Activated CD4-positive, alpha-beta memory T cell treated with anti-CD3 and anti-CD28 coated beads, Interleukin-2, amount 10 ng/mL, durations not matched to agents 7 days and 5 days (primary cell): ENCODE measurements at regions not wholly inside any gene's neighbourhood (a gene's known extent, or its start where the extent isn't known, plus 50 kb on each side); places are given as distances from the start of the nearest gene placed in this dataset.

ENCODE experiments used
- CTCF ChIA-PET: fragments of 350-600 bp; sonication (Branson Sonifier 250); formaldehyde crosslinking; loops from one replicate; lab custom pipeline; 2021; ENCODE audit warnings: antibody characterized with exemption, inconsistent platforms; lab: Charles Lee
- POLR2A ChIA-PET: fragments of 350-600 bp; sonication (Branson Sonifier 250); formaldehyde crosslinking; loops from one replicate; lab custom pipeline; 2021; ENCODE audit warnings: antibody characterized with exemption; lab: Charles Lee
- DNase-seq: peaks from one replicate; pipeline ENCODE4 v3.0.0-alpha.2; 2020
- H3K27ac Mint-ChIP-seq: one replicate; pipeline ENCODE4 v1.8.0; 2021; ENCODE audit warnings: mild to moderate bottlenecking, mixed read lengths
- H3K27me3 Mint-ChIP-seq: one replicate; pipeline ENCODE4 v1.8.0; 2021; ENCODE audit warnings: mixed read lengths
- H3K36me3 Mint-ChIP-seq: one replicate; pipeline ENCODE4 v1.8.0; 2021; ENCODE audit warnings: low read depth, mixed read lengths
- H3K4me1 Mint-ChIP-seq: one replicate; pipeline ENCODE4 v1.8.0; 2021; ENCODE audit warnings: mixed read lengths
- H3K4me3 Mint-ChIP-seq: one replicate; pipeline ENCODE4 v1.8.0; 2021; ENCODE audit warnings: mild to moderate bottlenecking, mixed read lengths
- H3K9me3 Mint-ChIP-seq: one replicate; pipeline ENCODE4 v1.8.0; 2021; ENCODE audit warnings: mixed read lengths

DNA sequence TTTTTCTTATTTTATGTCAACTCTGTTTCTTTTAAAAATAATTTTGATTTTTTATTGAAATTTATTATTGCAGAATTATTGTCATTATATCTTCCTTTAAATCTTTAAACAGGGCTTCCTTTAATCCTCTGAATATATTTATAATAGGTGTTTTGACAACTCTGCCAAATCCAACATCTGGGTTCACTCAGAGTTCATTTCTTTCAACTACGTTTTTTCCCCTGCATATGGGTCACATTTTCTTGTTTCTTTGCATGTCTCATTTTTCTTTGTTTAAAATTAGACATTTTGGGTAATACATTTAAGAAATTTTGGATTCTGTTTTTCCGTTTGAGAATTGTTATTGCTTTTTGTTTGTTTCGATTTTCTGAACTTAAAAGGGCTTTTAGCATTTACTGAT is 655.1 kb upstream of the CITED2 start:
- CTCF ChIA-PET = no interaction called here
- H3K36me3 Mint-ChIP-seq = no peaks in the 10 kb centered on the region

GRCh38 chr6:140027219-140027618 is 652.8 kb upstream of the CITED2 start:
- DNase-seq = no peak
- Mint-ChIP-seq H3K27me3 (no peaks in the 10 kb centered on the region), H3K9me3 (no peaks in the 10 kb centered on the region), H3K4me3 (no peak overlapping the region), H3K27ac (no peak overlapping the region), H3K36me3 (no peaks in the 10 kb centered on the region), H3K4me1 (no peaks in the 10 kb centered on the region)
- ChIA-PET CTCF (interaction anchor here (0.6 kb wide), 1 partner anchor 1208 kb away, joined by 3 read pairs; no protein-coding TSS in a partner anchor), POLR2A (no interaction called here)

More for the DNA sequence above, 655.1 kb upstream of the CITED2 start:
- POLR2A ChIA-PET = no interaction called here
- H3K4me3 Mint-ChIP-seq = no peak overlapping the region
- no peaks in the 10 kb centered on the region for H3K9me3 Mint-ChIP-seq
- no peak overlapping the region for H3K27ac Mint-ChIP-seq
- DNase-seq = no peak
- no peaks in the 10 kb centered on the region for H3K4me1 Mint-ChIP-seq
- no peaks in the 10 kb centered on the region for H3K27me3 Mint-ChIP-seq

DNA sequence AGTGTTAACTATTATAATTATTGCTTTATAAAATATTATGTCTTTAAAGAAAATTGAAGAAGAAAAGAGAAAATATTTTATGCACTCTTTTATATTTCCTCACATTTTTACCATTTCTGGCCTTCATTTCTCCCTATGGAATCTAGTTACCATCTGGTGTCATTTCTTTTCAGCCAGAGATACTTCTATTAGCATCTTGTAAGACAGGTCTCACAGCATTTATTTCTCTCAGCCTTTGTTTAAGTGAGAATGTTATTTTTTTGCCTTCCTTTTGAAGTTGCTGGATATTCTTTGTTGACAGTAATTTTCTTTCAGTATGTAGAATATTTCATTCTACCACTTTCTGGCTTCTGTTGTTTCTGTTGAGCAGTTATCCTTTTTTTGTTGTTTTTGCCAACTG is 652.1 kb upstream of the CITED2 start:
- Mint-ChIP-seq H3K36me3 (no peaks in the 10 kb centered on the region), H3K27ac (no peak overlapping the region), H3K27me3 (no peaks in the 10 kb centered on the region), H3K4me3 (no peak overlapping the region), H3K9me3 (no peaks in the 10 kb centered on the region), H3K4me1 (no peaks in the 10 kb centered on the region)
- CTCF ChIA-PET = no interaction called here
- POLR2A ChIA-PET = no interaction called here
- no peak for DNase-seq

DNA sequence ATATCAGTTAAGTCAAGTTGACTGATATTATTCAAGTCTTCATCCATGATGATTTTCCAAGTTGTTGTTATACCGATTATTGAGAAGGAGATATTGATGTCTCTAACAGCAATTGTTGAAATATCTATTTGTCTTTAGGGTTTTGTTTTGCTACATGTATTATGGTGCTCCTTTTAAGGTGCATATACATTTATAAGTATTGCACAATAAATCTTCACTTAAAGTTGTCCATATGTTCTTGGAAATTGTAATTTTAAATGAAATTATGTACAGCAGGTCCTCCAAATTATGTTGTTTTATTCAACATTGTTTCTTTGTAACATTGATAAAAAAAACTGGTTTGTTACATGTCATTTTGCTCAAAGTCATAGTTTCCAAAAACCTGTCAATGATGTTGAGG is 650.7 kb upstream of the CITED2 start:
- H3K36me3 Mint-ChIP-seq = no peaks in the 10 kb centered on the region
- no peak overlapping the region for H3K4me3 Mint-ChIP-seq
- POLR2A ChIA-PET = no interaction called here
- peaks cover 7% of the 10 kb centered on the region for H3K9me3 Mint-ChIP-seq
- no peak for DNase-seq
- CTCF ChIA-PET = no interaction called here
- no peaks in the 10 kb centered on the region for H3K27me3 Mint-ChIP-seq
- H3K4me1 Mint-ChIP-seq = no peaks in the 10 kb centered on the region
- no peak overlapping the region for H3K27ac Mint-ChIP-seq

- H3K9me3 Mint-ChIP-seq = peaks cover 14% of the 10 kb centered on the region
- no peaks in the 10 kb centered on the region for H3K4me1 Mint-ChIP-seq
- H3K27ac Mint-ChIP-seq = no peak overlapping the region
- ChIA-PET POLR2A (no interaction called here), CTCF (no interaction called here)
- no peak for DNase-seq
- no peaks in the 10 kb centered on the region for H3K36me3 Mint-ChIP-seq
- no peaks in the 10 kb centered on the region for H3K27me3 Mint-ChIP-seq
- no peak overlapping the region for H3K4me3 Mint-ChIP-seq
Observed at GRCh38 chr6:140020207-140020791, 645.9 kb upstream of the CITED2 start.

GRCh38 chr6:140018588-140018987 is 644.1 kb upstream of the CITED2 start:
- Mint-ChIP-seq H3K27ac (no peak overlapping the region), H3K9me3 (peaks cover 14% of the 10 kb centered on the region), H3K36me3 (no peaks in the 10 kb centered on the region), H3K4me1 (no peaks in the 10 kb centered on the region), H3K27me3 (no peaks in the 10 kb centered on the region), H3K4me3 (no peak overlapping the region)
- ChIA-PET CTCF (no interaction called here), POLR2A (no interaction called here)
- no peak for DNase-seq

GRCh38 chr6:140017470-140017869 is 643.0 kb upstream of the CITED2 start:
- Mint-ChIP-seq H3K4me3 (no peak overlapping the region), H3K27ac (no peak overlapping the region), H3K4me1 (no peaks in the 10 kb centered on the region), H3K27me3 (no peaks in the 10 kb centered on the region), H3K9me3 (peaks cover 14% of the 10 kb centered on the region), H3K36me3 (no peaks in the 10 kb centered on the region)
- CTCF ChIA-PET = no interaction called here
- POLR2A ChIA-PET = no interaction called here
- DNase-seq = no peak

GRCh38 chr6:140012150-140012549 is 637.7 kb upstream of the CITED2 start:
- POLR2A ChIA-PET = no interaction called here
- no peaks in the 10 kb centered on the region for H3K36me3 Mint-ChIP-seq
- CTCF ChIA-PET = no interaction called here
- no peaks in the 10 kb centered on the region for H3K9me3 Mint-ChIP-seq
- DNase-seq = no peak
- H3K27me3 Mint-ChIP-seq = no peaks in the 10 kb centered on the region
- H3K27ac Mint-ChIP-seq = no peak overlapping the region
- H3K4me1 Mint-ChIP-seq = no peaks in the 10 kb centered on the region
- no peak overlapping the region for H3K4me3 Mint-ChIP-seq

DNA sequence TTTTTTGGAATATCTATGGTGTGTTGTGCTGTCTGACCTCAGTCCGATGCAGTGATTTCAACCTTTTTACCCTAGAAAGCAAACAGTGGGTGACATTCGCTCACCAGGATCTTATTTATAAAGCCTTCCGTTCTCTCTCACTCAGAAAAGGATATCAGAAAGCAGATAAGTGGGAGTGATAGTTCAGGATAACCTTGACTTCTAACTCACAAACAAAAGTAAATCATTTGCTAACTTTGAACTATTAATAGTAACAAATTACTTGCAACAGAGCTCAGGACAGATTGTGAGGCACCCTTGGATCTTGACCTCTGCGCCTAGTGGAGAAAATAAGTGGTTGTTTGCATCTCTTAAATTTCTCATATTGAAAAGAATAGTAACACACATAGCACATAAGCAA is 637.1 kb upstream of the CITED2 start:
- Mint-ChIP-seq H3K9me3 (peaks cover under 1% of the 10 kb centered on the region), H3K36me3 (no peaks in the 10 kb centered on the region), H3K27me3 (no peaks in the 10 kb centered on the region), H3K27ac (no peak overlapping the region), H3K4me1 (no peaks in the 10 kb centered on the region), H3K4me3 (no peak overlapping the region)
- CTCF ChIA-PET = no interaction called here
- no peak for DNase-seq
- POLR2A ChIA-PET = no interaction called here

- DNase-seq = no peak
- Mint-ChIP-seq H3K9me3 (peaks cover 3% of the 10 kb centered on the region), H3K36me3 (no peaks in the 10 kb centered on the region), H3K27me3 (no peaks in the 10 kb centered on the region), H3K4me3 (no peak overlapping the region), H3K27ac (no peak overlapping the region), H3K4me1 (no peaks in the 10 kb centered on the region)
- ChIA-PET POLR2A (no interaction called here), CTCF (no interaction called here)
Observed at GRCh38 chr6:140009286-140009685, 634.8 kb upstream of the CITED2 start.

- Mint-ChIP-seq H3K4me1 (no peaks in the 10 kb centered on the region), H3K4me3 (no peak overlapping the region), H3K27me3 (no peaks in the 10 kb centered on the region), H3K36me3 (no peaks in the 10 kb centered on the region), H3K9me3 (peaks cover 3% of the 10 kb centered on the region), H3K27ac (no peak overlapping the region)
- DNase-seq = no peak
- POLR2A ChIA-PET = no interaction called here
- CTCF ChIA-PET = no interaction called here
Observed at GRCh38 chr6:140007525-140007924, 633.1 kb upstream of the CITED2 start.

GRCh38 chr6:140003217-140003616 is 628.8 kb upstream of the CITED2 start:
- Mint-ChIP-seq H3K4me1 (no peaks in the 10 kb centered on the region), H3K27me3 (no peaks in the 10 kb centered on the region), H3K36me3 (no peaks in the 10 kb centered on the region), H3K27ac (no peak overlapping the region), H3K9me3 (peaks cover 3% of the 10 kb centered on the region), H3K4me3 (no peak overlapping the region)
- ChIA-PET CTCF (no interaction called here), POLR2A (no interaction called here)
- DNase-seq = no peak

- Mint-ChIP-seq H3K27me3 (no peaks in the 10 kb centered on the region), H3K4me3 (no peak overlapping the region), H3K36me3 (no peaks in the 10 kb centered on the region), H3K9me3 (peaks cover 3% of the 10 kb centered on the region), H3K4me1 (no peaks in the 10 kb centered on the region), H3K27ac (no peak overlapping the region)
- POLR2A ChIA-PET = no interaction called here
- DNase-seq = no peak
- CTCF ChIA-PET = no interaction called here
Observed at GRCh38 chr6:140002396-140003022, 628.1 kb upstream of the CITED2 start.

- H3K9me3 Mint-ChIP-seq = peaks cover 3% of the 10 kb centered on the region
- POLR2A ChIA-PET = no interaction called here
- CTCF ChIA-PET = no interaction called here
- H3K36me3 Mint-ChIP-seq = no peaks in the 10 kb centered on the region
- H3K27me3 Mint-ChIP-seq = no peaks in the 10 kb centered on the region
- DNase-seq = no peak
- no peak overlapping the region for H3K4me3 Mint-ChIP-seq
- H3K4me1 Mint-ChIP-seq = no peaks in the 10 kb centered on the region
- H3K27ac Mint-ChIP-seq = no peak overlapping the region
Observed at GRCh38 chr6:140001821-140002341, 627.4 kb upstream of the CITED2 start.
